Esophagus squamous epithelium (tissue), 5 donors: ENCODE measurements at regions not wholly inside any gene's neighbourhood (a gene's known extent, or its start where the extent isn't known, plus 50 kb on each side); places are given as distances from the start of the nearest gene placed in this dataset.
"Not testable (repeated sequence)": the region's sequence is repeated elsewhere in the genome, so short reads cannot be mapped to it uniquely, and the experiment has no call there.

ENCODE experiments used
- DNase-seq: peaks from one replicate; lab custom pipeline; 2025; lab: John Stamatoyannopoulos, UW
- H3K27ac ChIP-seq, 4 donors: fragments of 200-600 bp; sonication (generic); one replicate each; pipeline ENCODE4 v1.5.1; 2016 to 2019; ENCODE audit warnings: mild to moderate bottlenecking in 1 of 4
- H3K27me3 ChIP-seq, 4 donors: fragments of 200-600 bp; sonication (generic); 1 replicate in 3 of 4; 2 replicates in 1 of 4; pipeline versions ENCODE4 v1.5.1 to v1.6.0; 2017 to 2021; ENCODE audit warnings: antibody characterized with exemption in 1 of 4
- H3K36me3 ChIP-seq, 3 donors: fragments of 200-600 bp; sonication (generic); one replicate each; pipeline ENCODE4 v1.5.1; 2016 to 2019
- H3K4me1 ChIP-seq, 3 donors: fragments of 200-600 bp; sonication (generic); one replicate each; pipeline ENCODE4 v1.5.1; 2017 to 2019
- H3K4me3 ChIP-seq, 4 donors: fragments of 200-600 bp; sonication (generic); 1 replicate in 3 of 4; 2 replicates in 1 of 4; pipeline ENCODE4 v1.5.1; 2016 to 2019; ENCODE audit warnings: mild to moderate bottlenecking in 2 of 4, moderate library complexity in 1 of 4
- H3K9me3 ChIP-seq, 3 donors: fragments of 200-600 bp; sonication (generic); one replicate each; pipeline ENCODE4 v1.5.1; 2016 to 2019
- POLR2A ChIP-seq, 4 donors: fragments of 450-650 bp; IDR thresholded peaks; one replicate each; pipeline ENCODE4 v1.6.1; 2017; ENCODE audit warnings: antibody characterized with exemption in 4 of 4, mild to moderate bottlenecking in 4 of 4, moderate library complexity in 3 of 4
- WGBS, 2 donors: methylation state at CpG; one replicate each; pipeline ENCODE4 v1.1.5; 2018; 5-methylcytosine and 5-hydroxymethylcytosine counted together
- intact Hi-C: fragments of 100-400 bp; cut with DNase I; formaldehyde crosslinking; loops from one replicate; pipeline ENCODE4 v1.15.0; 2022
- TF ChIP-seq, protein P1 (sequence below), 6 experiments: fragments of 450-650 bp in 4 of 6; fragments of 200-600 bp in 2 of 6; sonication (generic) in 2 of 6; IDR thresholded peaks; one replicate each; pipeline ENCODE4 v1.5.1; 2016 to 2019; ENCODE audit warnings: antibody characterized with exemption in 6 of 6, mild to moderate bottlenecking in 4 of 6, moderate library complexity in 4 of 6
- donor health status: DM: yes; HTN: yes; CAD: no.

DNA sequence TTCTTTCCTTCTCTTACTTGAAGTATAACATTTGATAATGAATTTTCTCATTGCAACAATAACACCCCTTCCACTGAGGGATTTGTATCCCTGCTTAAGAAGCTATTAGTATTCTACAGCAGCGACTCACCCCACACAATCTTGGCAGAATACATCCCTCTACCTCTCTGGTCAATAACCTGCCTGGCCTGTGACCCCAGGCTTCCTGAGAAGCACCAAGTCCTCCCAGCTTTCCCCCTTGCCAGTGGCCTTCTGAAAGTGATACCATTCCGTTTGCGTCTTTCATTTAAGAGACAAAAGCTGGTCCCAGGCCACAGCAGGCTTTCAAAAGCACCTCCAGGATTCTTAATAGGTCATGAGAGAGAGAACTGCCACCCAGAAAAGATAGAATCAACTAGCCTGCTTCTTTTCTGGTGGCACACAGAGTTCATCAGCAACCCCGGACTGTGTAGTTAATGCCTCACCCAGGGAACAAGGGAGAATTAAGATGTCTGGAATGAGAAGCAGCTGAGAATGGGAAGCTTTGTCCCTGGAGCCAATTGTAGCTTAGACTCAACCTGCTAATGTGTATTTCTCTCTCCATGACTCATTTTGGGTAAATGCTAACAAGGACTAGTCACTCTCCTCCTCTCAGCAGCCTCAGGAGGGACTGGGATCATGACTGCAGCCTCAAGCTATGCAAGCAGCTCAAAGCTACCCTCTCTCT lies 101.0 kb upstream of the CPNE4 start:
- Histone ChIP-seq H3K36me3 (no peaks in the 10 kb centered on the region), H3K27me3 (no peaks in the 10 kb centered on the region), H3K9me3 (no peaks in the 10 kb centered on the region), H3K4me1 (peaks cover 0 to 33% (median 0%) of the 10 kb centered on the region in 3 donors), H3K27ac (peak overlapping the region in 3 of 4 donors; percentile 15 to 69 (median 59)), H3K4me3 (no peak overlapping the region)
- no peak for TF ChIP-seq POLR2A (IDR thresholded peaks at IDR 0.05)
- TF ChIP-seq, protein P1, sequence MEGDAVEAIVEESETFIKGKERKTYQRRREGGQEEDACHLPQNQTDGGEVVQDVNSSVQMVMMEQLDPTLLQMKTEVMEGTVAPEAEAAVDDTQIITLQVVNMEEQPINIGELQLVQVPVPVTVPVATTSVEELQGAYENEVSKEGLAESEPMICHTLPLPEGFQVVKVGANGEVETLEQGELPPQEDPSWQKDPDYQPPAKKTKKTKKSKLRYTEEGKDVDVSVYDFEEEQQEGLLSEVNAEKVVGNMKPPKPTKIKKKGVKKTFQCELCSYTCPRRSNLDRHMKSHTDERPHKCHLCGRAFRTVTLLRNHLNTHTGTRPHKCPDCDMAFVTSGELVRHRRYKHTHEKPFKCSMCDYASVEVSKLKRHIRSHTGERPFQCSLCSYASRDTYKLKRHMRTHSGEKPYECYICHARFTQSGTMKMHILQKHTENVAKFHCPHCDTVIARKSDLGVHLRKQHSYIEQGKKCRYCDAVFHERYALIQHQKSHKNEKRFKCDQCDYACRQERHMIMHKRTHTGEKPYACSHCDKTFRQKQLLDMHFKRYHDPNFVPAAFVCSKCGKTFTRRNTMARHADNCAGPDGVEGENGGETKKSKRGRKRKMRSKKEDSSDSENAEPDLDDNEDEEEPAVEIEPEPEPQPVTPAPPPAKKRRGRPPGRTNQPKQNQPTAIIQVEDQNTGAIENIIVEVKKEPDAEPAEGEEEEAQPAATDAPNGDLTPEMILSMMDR (IDR thresholded peaks at IDR 0.05) = no peak
- WGBS, 2 donors = 48 to 67% methylated on average over 3 to 4 of the region's 4 CpGs
- DNase-seq = no peak
- intact Hi-C loops = no loop called here

DNA sequence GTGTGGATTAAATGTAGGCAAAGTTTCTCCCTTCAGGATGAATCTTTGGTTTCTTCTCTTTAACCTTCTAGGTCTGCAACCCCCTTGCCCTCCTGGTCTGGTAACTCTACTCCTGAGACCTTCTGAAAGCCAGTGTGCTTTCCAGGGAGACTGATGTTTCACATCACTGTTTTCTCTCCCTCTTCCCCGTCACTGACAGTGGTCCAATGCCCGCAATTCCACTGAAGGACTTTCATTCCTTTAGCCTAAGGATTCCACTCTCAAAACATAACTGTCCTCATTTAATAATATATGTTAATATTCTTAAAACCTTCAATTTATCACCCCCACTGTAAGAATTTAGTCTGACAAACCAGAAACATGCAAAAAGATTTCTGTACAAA lies 101.5 kb upstream of the CPNE4 start:
- H3K9me3 ChIP-seq = no peaks in the 10 kb centered on the region
- H3K4me1 ChIP-seq = peaks cover 0 to 33% (median 0%) of the 10 kb centered on the region in 3 donors
- no peaks in the 10 kb centered on the region for H3K36me3 ChIP-seq
- no peak for DNase-seq
- no peak overlapping the region for H3K27ac ChIP-seq
- intact Hi-C loops = no loop called here
- no peaks in the 10 kb centered on the region for H3K27me3 ChIP-seq
- TF ChIP-seq, protein P1 (IDR thresholded peaks at IDR 0.05) = no peak
- TF ChIP-seq POLR2A (IDR thresholded peaks at IDR 0.05) = no peak
- no peak overlapping the region for H3K4me3 ChIP-seq
- 56 to 68% methylated on average over 2 of the region's 2 CpGs for WGBS, 2 donors

DNA sequence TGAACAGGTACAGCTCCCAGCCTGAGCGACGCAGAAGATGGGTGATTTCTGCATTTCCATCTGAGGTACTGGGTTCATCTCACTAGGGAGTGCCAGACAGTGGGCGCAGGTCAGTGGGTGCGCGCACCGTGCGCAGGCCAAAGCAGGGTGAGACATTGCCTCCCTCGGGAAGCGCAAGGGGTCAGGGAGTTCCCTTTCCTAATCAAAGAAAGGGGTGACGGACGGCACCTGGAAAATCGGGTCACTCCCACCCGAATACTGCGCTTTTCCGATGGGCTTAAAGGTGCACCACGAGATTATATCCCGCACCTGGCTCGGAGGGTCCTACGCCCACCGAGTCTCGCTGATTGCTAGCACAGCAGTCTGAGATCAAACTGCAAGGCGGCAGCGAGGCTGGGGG lies 102.1 kb upstream of the CPNE4 start:
- intact Hi-C loops, H3K36me3 ChIP-seq, H3K27ac ChIP-seq, DNase-seq, H3K9me3 ChIP-seq, H3K27me3 ChIP-seq, H3K4me3 ChIP-seq: not testable (repeated sequence)
- WGBS, 2 donors = 72 to 73% methylated on average over 11 to 12 of the region's 23 CpGs
- H3K4me1 ChIP-seq = peaks cover 0 to 33% (median 0%) of the 10 kb centered on the region in 3 donors

DNA sequence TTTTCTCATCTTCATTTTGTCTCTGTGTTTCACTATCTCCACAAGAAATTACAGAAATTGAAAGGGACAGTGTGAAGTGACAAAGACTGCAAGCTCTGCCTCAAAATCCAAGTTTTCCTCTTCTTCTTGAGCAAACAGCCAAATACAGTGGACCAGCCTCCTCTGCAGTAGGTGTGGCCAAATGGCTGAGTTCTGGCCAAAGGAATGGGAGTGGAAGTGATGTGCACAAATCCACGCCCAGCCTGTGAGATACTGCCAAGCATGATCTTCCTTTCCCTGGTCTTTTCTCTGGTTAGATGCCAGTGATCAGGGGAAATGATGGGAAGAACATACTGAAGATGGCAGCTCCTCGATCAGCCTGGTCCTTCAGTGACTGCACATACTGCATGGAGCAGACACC lies 111.0 kb upstream of the CPNE4 start:
- Histone ChIP-seq H3K27me3 (no peaks in the 10 kb centered on the region), H3K9me3 (no peaks in the 10 kb centered on the region), H3K4me1 (no peaks in the 10 kb centered on the region), H3K4me3 (no peak overlapping the region), H3K36me3 (no peaks in the 10 kb centered on the region), H3K27ac (no peak overlapping the region)
- DNase-seq = no peak
- no peak for TF ChIP-seq POLR2A (IDR thresholded peaks at IDR 0.05)
- TF ChIP-seq, protein P1 (IDR thresholded peaks at IDR 0.05) = no peak
- WGBS, 2 donors = 38 to 62% methylated on average over 2 of the region's 2 CpGs
- intact Hi-C loops = no loop called here

DNA sequence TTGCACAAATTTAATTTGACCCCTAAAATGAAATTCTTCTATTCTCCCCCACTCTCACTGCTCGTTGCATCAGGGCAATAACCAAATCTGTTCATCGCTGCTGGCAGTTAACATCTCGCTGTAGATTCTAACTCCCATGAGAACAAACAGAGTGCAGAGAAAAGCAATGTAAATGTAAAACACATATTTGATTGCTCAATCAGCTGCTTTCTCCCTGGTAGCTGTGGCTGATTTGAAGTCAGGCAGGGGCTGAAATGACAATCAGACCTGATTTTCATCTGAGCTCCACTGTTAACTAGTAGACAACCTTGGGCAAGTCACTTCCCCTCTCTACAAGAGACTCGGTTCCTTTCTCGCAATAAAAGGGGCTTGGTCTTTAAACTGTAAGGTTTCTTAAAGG lies 119.8 kb upstream of the CPNE4 start:
- H3K27ac ChIP-seq = no peak overlapping the region
- no peaks in the 10 kb centered on the region for H3K4me1 ChIP-seq
- H3K36me3 ChIP-seq = no peaks in the 10 kb centered on the region
- DNase-seq = no peak
- no peak overlapping the region for H3K4me3 ChIP-seq
- intact Hi-C loops = no loop called here
- 53 to 63% methylated on average over 5 of the region's 5 CpGs for whole genome bisulfite sequencing, 2 donors
- no peak for TF ChIP-seq POLR2A (IDR thresholded peaks at IDR 0.05)
- TF ChIP-seq, protein P1 (IDR thresholded peaks at IDR 0.05) = no peak
- no peaks in the 10 kb centered on the region for H3K9me3 ChIP-seq
- no peaks in the 10 kb centered on the region for H3K27me3 ChIP-seq
